OCI-LY1 (cell line): ENCODE measurements at regions not wholly inside any gene's neighbourhood (a gene's known extent, or its start where the extent isn't known, plus 50 kb on each side); places are given as distances from the start of the nearest gene placed in this dataset.

Source experiments
- H2AFZ ChIP-seq: fragments of 200-600 bp; sonication (generic), shearing (Covaris generic); 2 replicates; pipeline ENCODE4 v1.6.0; 2014; ENCODE audit warnings: antibody characterized with exemption, mild to moderate bottlenecking, low read length
- H3F3A ChIP-seq: fragments of 200-600 bp; sonication (generic), shearing (Covaris generic); 2 replicates; pipeline ENCODE4 v1.6.0; 2014; ENCODE audit warnings: mild to moderate bottlenecking, antibody characterized with exemption, low read length, moderate library complexity; ENCODE audit not compliant: insufficient read depth
- H3K27ac ChIP-seq: fragments of 200-600 bp; sonication (generic); 2 replicates; pipeline ENCODE4 v1.5.1; 2014; ENCODE audit warnings: low read length, mixed run types, mild to moderate bottlenecking, low read depth; ENCODE audit not compliant: poor library complexity, severe bottlenecking
- H3K27me3 ChIP-seq: fragments of 200-600 bp; sonication (generic); 2 replicates; pipeline ENCODE4 v1.6.0; 2014; ENCODE audit warnings: antibody characterized with exemption, mild to moderate bottlenecking, low read length, moderate library complexity; ENCODE audit not compliant: insufficient read depth
- H3K36me3 ChIP-seq: fragments of 200-600 bp; sonication (generic); 2 replicates; pipeline ENCODE4 v1.6.1; 2014; ENCODE audit warnings: mild to moderate bottlenecking, antibody characterized with exemption, low read length, moderate library complexity, mixed read lengths; ENCODE audit not compliant: insufficient read depth
- H3K4me1 ChIP-seq: fragments of 200-600 bp; sonication (generic); 2 replicates; pipeline ENCODE4 v1.5.1; 2014; ENCODE audit warnings: mild to moderate bottlenecking, low read length, moderate library complexity; ENCODE audit not compliant: insufficient read depth, severe bottlenecking
- H3K4me2 ChIP-seq: fragments of 200-600 bp; sonication (generic), shearing (Covaris generic); 2 replicates; pipeline ENCODE4 v1.6.1; 2014; ENCODE audit warnings: low read length
- H3K4me3 ChIP-seq: fragments of 200-600 bp; sonication (generic); 2 replicates; pipeline ENCODE4 v1.5.1; 2014; ENCODE audit warnings: low read length, low read depth, mild to moderate bottlenecking, mixed read lengths; ENCODE audit not compliant: poor library complexity, severe bottlenecking
- H3K79me2 ChIP-seq: fragments of 200-600 bp; shearing (Covaris generic); 2 replicates; pipeline ENCODE4 v1.6.1; 2016; ENCODE audit warnings: mixed run types, low read length, mixed read lengths; ENCODE audit not compliant: insufficient read depth
- H3K9ac ChIP-seq: fragments of 200-600 bp; sonication (generic), shearing (Covaris generic); 2 replicates; pipeline ENCODE4 v1.6.1; 2014; ENCODE audit warnings: mild to moderate bottlenecking, low read length, mixed read lengths
- H3K9me2 ChIP-seq: fragments of 200-600 bp; sonication (generic), shearing (Covaris generic); 2 replicates; pipeline ENCODE4 v1.6.1; 2014; ENCODE audit warnings: low read depth, mild to moderate bottlenecking, low read length, mixed read lengths
- H3K9me3 ChIP-seq: fragments of 200-600 bp; shearing (Covaris generic); 2 replicates; pipeline ENCODE4 v1.6.1; 2014; ENCODE audit warnings: low read length, mixed read lengths
- H4K20me1 ChIP-seq: fragments of 200-600 bp; sonication (generic), shearing (Covaris generic); 2 replicates; pipeline ENCODE4 v1.6.0; 2016; ENCODE audit warnings: mild to moderate bottlenecking, low read length; ENCODE audit not compliant: insufficient read depth
- EZH2 ChIP-seq: fragments of 200-600 bp; sonication (generic), shearing (Covaris generic); IDR thresholded peaks from 2 replicates; pipeline ENCODE4 v1.8.0; 2017; ENCODE audit warnings: borderline replicate concordance, mixed run types, mild to moderate bottlenecking, antibody characterized with exemption, low read length, moderate library complexity, mixed read lengths
- TF ChIP-seq, protein P1 (sequence below): fragments of 200-600 bp; sonication (generic), shearing (Covaris generic); IDR thresholded peaks from 2 replicates; pipeline ENCODE4 v1.5.1; 2017; ENCODE audit warnings: mild to moderate bottlenecking, antibody characterized with exemption, low read length, moderate library complexity, mixed read lengths

DNA sequence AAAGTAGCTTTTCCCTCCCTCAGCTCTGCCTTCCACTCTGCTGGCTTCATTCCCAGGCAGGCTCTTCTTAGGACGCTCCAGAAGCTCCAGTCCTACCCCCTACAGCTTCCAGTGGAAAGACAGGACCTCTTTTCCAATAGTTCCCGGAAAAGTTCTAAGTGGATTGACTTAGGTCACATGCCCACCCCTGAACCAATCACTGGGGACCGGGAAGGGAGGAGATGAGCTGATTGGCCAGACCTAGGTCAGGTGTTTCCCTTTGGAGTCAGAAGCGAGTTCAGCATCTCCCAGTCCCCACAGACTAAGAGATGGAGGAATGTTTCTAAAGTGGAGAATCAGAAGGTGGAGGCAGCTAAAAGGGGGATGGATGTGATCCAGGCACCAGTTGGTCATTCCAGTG is 62.9 kb upstream of the KCNG1 start:
- no peaks in the 10 kb centered on the region for H3K36me3 ChIP-seq
- H4K20me1 ChIP-seq, result no peaks in the 10 kb centered on the region
- no peaks in the 10 kb centered on the region for H3K4me1 ChIP-seq
- H3K9me3 ChIP-seq, result no peaks in the 10 kb centered on the region
- H3K4me2 ChIP-seq, result no peak overlapping the region
- H3K9ac ChIP-seq, result no peak overlapping the region
- H3F3A ChIP-seq, result no peaks in the 10 kb centered on the region
- no peak overlapping the region for H2AFZ ChIP-seq
- H3K4me3 ChIP-seq, result no peak overlapping the region
- TF ChIP-seq, protein P1, sequence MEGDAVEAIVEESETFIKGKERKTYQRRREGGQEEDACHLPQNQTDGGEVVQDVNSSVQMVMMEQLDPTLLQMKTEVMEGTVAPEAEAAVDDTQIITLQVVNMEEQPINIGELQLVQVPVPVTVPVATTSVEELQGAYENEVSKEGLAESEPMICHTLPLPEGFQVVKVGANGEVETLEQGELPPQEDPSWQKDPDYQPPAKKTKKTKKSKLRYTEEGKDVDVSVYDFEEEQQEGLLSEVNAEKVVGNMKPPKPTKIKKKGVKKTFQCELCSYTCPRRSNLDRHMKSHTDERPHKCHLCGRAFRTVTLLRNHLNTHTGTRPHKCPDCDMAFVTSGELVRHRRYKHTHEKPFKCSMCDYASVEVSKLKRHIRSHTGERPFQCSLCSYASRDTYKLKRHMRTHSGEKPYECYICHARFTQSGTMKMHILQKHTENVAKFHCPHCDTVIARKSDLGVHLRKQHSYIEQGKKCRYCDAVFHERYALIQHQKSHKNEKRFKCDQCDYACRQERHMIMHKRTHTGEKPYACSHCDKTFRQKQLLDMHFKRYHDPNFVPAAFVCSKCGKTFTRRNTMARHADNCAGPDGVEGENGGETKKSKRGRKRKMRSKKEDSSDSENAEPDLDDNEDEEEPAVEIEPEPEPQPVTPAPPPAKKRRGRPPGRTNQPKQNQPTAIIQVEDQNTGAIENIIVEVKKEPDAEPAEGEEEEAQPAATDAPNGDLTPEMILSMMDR, result no peak
- TF ChIP-seq EZH2, result no peak
- H3K27ac ChIP-seq, result no peak overlapping the region
- no peaks in the 10 kb centered on the region for H3K79me2 ChIP-seq
- H3K27me3 ChIP-seq, result no peaks in the 10 kb centered on the region
- H3K9me2 ChIP-seq, result no peaks in the 10 kb centered on the region

DNA sequence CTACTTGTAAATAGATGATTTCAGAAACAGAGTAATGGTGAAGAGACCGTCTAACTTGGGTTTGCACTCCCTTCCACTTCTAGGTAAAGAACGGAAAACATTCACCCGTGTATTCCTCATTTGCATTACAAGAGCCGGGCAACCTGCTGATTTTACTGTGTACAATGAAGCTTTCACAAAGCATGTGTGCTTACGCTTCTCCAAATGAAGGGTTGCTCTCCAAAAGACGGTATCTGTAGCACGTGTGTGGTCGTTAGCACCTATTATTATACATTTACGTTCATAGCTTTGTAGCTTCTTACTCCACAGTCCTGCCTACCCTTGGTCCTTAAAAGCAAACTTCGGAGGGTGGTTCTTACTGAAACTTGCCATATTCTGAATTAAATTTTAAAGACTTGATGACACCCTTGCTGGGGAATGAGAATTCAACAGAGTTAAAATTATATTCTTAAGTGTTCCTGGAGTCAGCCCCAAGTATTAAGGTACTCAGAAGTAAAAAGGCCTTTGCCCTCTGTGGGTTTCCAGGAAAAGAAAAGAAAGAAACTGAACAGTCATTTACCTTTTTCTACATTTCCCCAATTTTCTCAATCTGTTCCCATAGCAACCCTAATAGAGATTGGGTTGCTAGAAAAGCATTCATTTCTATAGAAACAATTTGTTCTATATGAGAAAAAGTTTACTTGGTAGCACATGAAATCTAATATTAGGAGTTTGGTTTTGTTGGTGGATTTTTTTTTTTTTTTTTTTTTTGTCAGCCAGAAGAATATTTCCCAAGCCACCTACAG is 61.9 kb upstream of the KCNG1 start:
- TF ChIP-seq EZH2, result no peak
- TF ChIP-seq, protein P1, result no peak
- Histone ChIP-seq H3K9me3 (no peaks in the 10 kb centered on the region), H3K9me2 (no peaks in the 10 kb centered on the region), H3K36me3 (no peaks in the 10 kb centered on the region), H3K4me1 (no peaks in the 10 kb centered on the region), H3K4me2 (no peak overlapping the region), H3F3A (no peaks in the 10 kb centered on the region), H2AFZ (no peak overlapping the region), H3K4me3 (no peak overlapping the region), H3K79me2 (no peaks in the 10 kb centered on the region), H3K27ac (no peak overlapping the region), H3K9ac (no peak overlapping the region), H3K27me3 (no peaks in the 10 kb centered on the region), H4K20me1 (no peaks in the 10 kb centered on the region)

DNA sequence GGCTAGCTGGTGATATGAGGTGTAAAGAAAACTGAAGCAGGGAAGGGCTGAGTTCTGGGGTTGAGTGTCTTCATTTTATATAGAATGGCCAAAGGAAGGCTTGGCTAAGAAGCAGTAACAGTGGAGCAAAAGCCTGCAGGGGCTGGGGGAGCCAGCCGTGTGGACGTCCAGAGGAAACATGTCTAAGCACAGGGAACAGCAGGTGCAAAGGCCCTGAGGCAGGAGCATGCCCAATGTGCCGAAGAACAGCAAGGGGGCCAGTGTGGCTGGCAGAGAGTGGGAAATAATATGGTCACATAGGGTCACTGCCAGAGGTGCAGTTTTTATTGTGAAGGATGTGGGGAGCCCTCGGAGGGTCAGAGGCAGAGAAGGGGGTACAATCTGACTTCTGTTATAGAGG is 60.5 kb upstream of the KCNG1 start:
- no peak overlapping the region for H2AFZ ChIP-seq
- no peaks in the 10 kb centered on the region for H3K36me3 ChIP-seq
- no peaks in the 10 kb centered on the region for H3K9me2 ChIP-seq
- no peak overlapping the region for H3K27ac ChIP-seq
- H3K27me3 ChIP-seq, result no peaks in the 10 kb centered on the region
- TF ChIP-seq EZH2, result no peak
- TF ChIP-seq, protein P1, result no peak
- no peaks in the 10 kb centered on the region for H3K9me3 ChIP-seq
- H4K20me1 ChIP-seq, result no peaks in the 10 kb centered on the region
- no peaks in the 10 kb centered on the region for H3K79me2 ChIP-seq
- H3K4me3 ChIP-seq, result no peak overlapping the region
- no peak overlapping the region for H3K9ac ChIP-seq
- no peaks in the 10 kb centered on the region for H3F3A ChIP-seq
- H3K4me2 ChIP-seq, result no peak overlapping the region
- no peaks in the 10 kb centered on the region for H3K4me1 ChIP-seq
